ENCODE measurements at regions not wholly inside any gene's neighbourhood (a gene's known extent, or its start where the extent isn't known, plus 50 kb on each side); places are given as distances from the start of the nearest gene placed in this dataset.

DNA sequence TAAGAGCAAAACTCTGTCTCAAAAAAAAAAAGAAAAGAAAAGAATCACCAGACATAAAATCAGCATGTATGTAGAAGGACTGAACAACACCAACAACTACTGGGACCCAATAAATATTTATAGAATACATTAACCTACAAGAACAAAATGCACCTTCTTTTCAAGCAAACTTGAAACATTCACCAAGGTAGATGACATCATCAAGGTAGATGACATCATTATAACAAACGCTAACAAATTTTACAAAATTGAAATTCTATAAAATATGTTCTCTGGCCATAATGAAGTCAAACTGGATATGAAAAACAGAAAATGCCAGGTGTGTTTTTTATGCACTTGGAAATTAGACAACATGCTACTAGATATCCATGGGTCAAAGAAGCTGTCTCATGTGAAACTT, 220.2 kb upstream of the SNX7 start:
- Histone ChIP-seq H3K4me3 (no peak overlapping the region), H3K4me1 (no peaks in the 10 kb centered on the region), H3K9me3 (no peaks in the 10 kb centered on the region), H3K36me3 (ENCODE audit: low read depth, missing control alignments) (no peaks in the 10 kb centered on the region), H3K27me3 (no peaks in the 10 kb centered on the region), H3K27ac (no peak overlapping the region)
- TF ChIP-seq POLR2A (IDR thresholded peaks at IDR 0.05): no peak
- TF ChIP-seq, protein P1, sequence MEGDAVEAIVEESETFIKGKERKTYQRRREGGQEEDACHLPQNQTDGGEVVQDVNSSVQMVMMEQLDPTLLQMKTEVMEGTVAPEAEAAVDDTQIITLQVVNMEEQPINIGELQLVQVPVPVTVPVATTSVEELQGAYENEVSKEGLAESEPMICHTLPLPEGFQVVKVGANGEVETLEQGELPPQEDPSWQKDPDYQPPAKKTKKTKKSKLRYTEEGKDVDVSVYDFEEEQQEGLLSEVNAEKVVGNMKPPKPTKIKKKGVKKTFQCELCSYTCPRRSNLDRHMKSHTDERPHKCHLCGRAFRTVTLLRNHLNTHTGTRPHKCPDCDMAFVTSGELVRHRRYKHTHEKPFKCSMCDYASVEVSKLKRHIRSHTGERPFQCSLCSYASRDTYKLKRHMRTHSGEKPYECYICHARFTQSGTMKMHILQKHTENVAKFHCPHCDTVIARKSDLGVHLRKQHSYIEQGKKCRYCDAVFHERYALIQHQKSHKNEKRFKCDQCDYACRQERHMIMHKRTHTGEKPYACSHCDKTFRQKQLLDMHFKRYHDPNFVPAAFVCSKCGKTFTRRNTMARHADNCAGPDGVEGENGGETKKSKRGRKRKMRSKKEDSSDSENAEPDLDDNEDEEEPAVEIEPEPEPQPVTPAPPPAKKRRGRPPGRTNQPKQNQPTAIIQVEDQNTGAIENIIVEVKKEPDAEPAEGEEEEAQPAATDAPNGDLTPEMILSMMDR (IDR thresholded peaks at IDR 0.05): no peak
- 92 to 97% methylated on average over 1 of the region's 1 CpG for WGBS, 2 donors
- intact Hi-C loops (cut with DNase I; ENCODE audit: low total_unique reads): no loop called here
- DNase-seq: no peak

DNA sequence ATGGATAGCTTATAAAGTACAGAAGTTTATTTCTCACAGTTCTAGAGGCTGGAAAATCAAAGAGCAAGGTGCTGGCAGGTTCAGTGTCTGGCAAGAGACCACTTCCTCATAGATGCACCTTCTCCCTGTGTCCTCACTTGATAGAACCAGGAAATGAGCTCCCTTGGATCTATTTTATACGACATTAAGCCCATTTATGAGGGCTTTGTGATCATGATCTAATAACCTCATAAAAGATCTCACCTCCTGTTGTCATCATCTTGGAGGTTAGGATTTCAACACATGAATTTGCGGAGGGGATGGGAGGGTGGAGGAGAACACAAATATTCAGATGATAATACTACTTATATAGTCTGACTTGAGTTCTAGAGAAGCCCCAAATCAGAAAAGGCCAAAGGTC, 222.1 kb upstream of the SNX7 start:
- H3K36me3 ChIP-seq (ENCODE audit: low read depth, missing control alignments): no peaks in the 10 kb centered on the region
- intact Hi-C loops (cut with DNase I; ENCODE audit: low total_unique reads): no loop called here
- WGBS, 2 donors: 86 to 92% methylated on average over 2 of the region's 2 CpGs
- H3K4me1 ChIP-seq: no peaks in the 10 kb centered on the region
- DNase-seq: no peak
- H3K4me3 ChIP-seq: no peak overlapping the region
- H3K27ac ChIP-seq: no peak overlapping the region
- TF ChIP-seq, protein P1 (IDR thresholded peaks at IDR 0.05): no peak
- TF ChIP-seq POLR2A (IDR thresholded peaks at IDR 0.05): no peak
- no peaks in the 10 kb centered on the region for H3K27me3 ChIP-seq
- no peaks in the 10 kb centered on the region for H3K9me3 ChIP-seq

DNA sequence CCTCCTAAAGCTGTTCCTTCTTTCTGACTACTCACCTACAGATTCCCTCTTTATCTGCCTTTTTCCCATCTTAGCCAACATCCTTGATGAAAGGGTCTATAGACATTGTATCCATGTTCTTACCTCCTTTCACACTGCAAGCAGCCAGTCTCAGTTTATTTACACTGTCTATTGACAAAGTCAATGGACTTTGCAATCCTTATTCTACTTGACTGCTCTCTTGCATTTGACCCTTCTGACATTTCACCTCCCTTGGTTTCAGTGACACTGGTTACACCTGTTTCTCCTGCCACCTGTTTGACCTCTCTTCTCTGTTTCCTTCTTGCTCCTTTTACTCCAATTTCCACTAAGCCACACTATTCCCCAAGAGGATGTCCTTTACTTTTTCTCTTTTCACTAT, 224.0 kb upstream of the SNX7 start:
- Histone ChIP-seq H3K9me3 (no peaks in the 10 kb centered on the region), H3K27ac (no peak overlapping the region)
- TF ChIP-seq, protein P1 (IDR thresholded peaks at IDR 0.05): no peak
- TF ChIP-seq POLR2A (IDR thresholded peaks at IDR 0.05): no peak

DNA sequence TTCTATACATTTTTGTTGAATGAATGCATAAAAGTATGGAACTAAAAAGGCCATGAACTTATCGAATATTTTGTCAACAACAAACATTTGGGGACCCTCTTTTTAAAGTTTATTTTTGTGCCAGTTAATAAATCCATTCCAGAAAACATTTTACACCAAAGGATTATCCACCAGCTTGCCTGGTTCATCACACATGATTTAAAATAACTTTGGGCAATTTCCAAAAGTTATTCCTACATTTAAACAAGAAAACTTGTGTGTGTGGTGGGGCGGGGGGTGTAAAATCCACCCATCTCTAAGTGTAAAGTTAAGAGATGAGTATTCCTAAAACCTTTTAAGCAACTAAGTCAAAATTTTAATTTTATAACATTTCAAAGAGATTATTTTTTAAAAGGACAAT, 224.5 kb upstream of the SNX7 start:
- Histone ChIP-seq H3K27ac (no peak overlapping the region), H3K4me3 (no peak overlapping the region), H3K4me1 (no peaks in the 10 kb centered on the region), H3K36me3 (ENCODE audit: low read depth, missing control alignments) (no peaks in the 10 kb centered on the region), H3K27me3 (no peaks in the 10 kb centered on the region), H3K9me3 (no peaks in the 10 kb centered on the region)
- TF ChIP-seq, protein P1 (IDR thresholded peaks at IDR 0.05): no peak
- DNase-seq: no peak
- WGBS, 2 donors: 82 to 87% methylated on average over 2 of the region's 2 CpGs
- intact Hi-C loops (cut with DNase I; ENCODE audit: low total_unique reads): no loop called here

More for the DNA sequence above, 224.0 kb upstream of the SNX7 start:
- DNase-seq: no peak
- H3K4me3 ChIP-seq: no peak overlapping the region
- intact Hi-C loops (cut with DNase I; ENCODE audit: low total_unique reads): no loop called here
- H3K27me3 ChIP-seq: no peaks in the 10 kb centered on the region
- H3K36me3 ChIP-seq (ENCODE audit: low read depth, missing control alignments): no peaks in the 10 kb centered on the region
- H3K4me1 ChIP-seq: no peaks in the 10 kb centered on the region

DNA sequence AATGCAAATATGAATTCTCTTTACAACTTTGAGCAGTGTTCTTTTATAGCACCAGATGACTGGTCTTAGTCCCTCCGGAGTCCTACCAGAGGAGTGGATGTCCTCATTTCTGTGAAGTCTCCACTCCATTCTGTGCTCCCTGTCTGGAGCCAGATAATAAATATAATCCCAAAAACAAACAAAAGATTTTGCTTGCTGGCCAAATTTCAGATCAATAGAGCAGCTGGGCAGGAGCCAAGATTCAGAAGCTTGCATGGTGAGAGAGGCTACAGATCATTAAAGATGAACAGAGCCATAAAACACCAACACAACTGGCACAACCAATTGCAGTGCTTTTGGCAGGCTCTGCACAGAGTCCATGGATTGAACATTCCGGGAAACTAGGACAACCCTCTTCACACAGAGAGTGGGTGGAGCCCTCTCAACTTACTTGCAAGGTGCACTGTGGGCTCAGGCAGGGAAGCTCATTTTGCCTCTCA, 231.5 kb upstream of the SNX7 start:
- Histone ChIP-seq H3K4me3 (no peak overlapping the region), H3K4me1 (no peaks in the 10 kb centered on the region), H3K9me3 (no peaks in the 10 kb centered on the region), H3K27me3 (no peaks in the 10 kb centered on the region), H3K27ac (no peak overlapping the region), H3K36me3 (ENCODE audit: low read depth, missing control alignments) (no peaks in the 10 kb centered on the region)
- no peak for DNase-seq
- TF ChIP-seq POLR2A (IDR thresholded peaks at IDR 0.05): no peak
- TF ChIP-seq, protein P1 (IDR thresholded peaks at IDR 0.05): no peak
- WGBS, 2 donors: 41 to 77% methylated on average over 2 of the region's 2 CpGs
- intact Hi-C loops (cut with DNase I; ENCODE audit: low total_unique reads): no loop called here
